BJ (cell line): ENCODE measurements at regions not wholly inside any gene's neighbourhood (a gene's known extent, or its start where the extent isn't known, plus 50 kb on each side); places are given as distances from the start of the nearest gene placed in this dataset.

Experiments
- CTCF ChIA-PET: fragments of 350-600 bp; formaldehyde crosslinking; extraction: SDS; loops from one replicate; lab custom pipeline; 2021; ENCODE audit warnings: antibody characterized with exemption, inconsistent platforms; lab: Yijun Ruan, JAX
- POLR2A ChIA-PET: fragments of 300-600 bp; sonication (Branson Sonifier 250); formaldehyde crosslinking; extraction: SDS; loops from one replicate; lab custom pipeline; 2021; ENCODE audit warnings: antibody characterized with exemption; lab: Charles Lee
- DNase-seq: peaks from one replicate; pipeline ENCODE4 v3.0.0-alpha.2; 2011; ENCODE audit warnings: low read depth
- H3K27me3 ChIP-seq: 2 replicates; pipeline ENCODE4 v1.6.0; 2011; ENCODE audit warnings: low read length; ENCODE audit not compliant: control insufficient read depth, insufficient read depth
- H3K36me3 ChIP-seq: 2 replicates; pipeline ENCODE4 v1.5.1; 2011; ENCODE audit warnings: low read length; ENCODE audit not compliant: control insufficient read depth, insufficient read depth
- H3K4me3 ChIP-seq: 2 replicates; pipeline ENCODE4 v1.5.1; 2011; ENCODE audit warnings: low read depth, mild to moderate bottlenecking, control low read depth, low read length
- TF ChIP-seq, protein P1 (sequence below): IDR thresholded peaks from 2 replicates; pipeline ENCODE4 v1.5.1; 2011; ENCODE audit warnings: low read depth, mild to moderate bottlenecking, control low read depth, inconsistent platforms, low read length, moderate library complexity; ENCODE audit not compliant: insufficient read depth

DNA sequence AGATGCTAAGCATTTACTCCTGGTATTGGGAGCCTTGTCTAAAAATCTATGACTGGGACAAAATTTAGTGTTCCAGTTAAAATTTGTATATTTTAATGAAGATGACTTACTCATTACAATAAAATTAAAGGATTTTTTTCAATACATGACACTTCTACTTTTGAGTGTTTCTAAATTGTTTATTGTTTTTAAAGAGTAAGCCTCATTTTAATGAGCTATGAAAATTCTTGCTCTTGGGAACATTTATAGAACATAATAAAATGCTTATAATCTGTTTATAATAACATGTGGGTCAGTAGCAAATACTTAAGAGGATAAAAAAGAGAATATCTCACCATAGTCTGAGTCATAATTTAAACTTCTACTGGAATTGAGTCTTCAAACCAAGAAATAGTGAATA, 149.5 kb downstream of the PLCE1 start:
- ChIA-PET POLR2A (no interaction called here), CTCF (no interaction called here)
- TF ChIP-seq, protein P1, sequence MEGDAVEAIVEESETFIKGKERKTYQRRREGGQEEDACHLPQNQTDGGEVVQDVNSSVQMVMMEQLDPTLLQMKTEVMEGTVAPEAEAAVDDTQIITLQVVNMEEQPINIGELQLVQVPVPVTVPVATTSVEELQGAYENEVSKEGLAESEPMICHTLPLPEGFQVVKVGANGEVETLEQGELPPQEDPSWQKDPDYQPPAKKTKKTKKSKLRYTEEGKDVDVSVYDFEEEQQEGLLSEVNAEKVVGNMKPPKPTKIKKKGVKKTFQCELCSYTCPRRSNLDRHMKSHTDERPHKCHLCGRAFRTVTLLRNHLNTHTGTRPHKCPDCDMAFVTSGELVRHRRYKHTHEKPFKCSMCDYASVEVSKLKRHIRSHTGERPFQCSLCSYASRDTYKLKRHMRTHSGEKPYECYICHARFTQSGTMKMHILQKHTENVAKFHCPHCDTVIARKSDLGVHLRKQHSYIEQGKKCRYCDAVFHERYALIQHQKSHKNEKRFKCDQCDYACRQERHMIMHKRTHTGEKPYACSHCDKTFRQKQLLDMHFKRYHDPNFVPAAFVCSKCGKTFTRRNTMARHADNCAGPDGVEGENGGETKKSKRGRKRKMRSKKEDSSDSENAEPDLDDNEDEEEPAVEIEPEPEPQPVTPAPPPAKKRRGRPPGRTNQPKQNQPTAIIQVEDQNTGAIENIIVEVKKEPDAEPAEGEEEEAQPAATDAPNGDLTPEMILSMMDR = no peak
- no peaks in the 10 kb centered on the region for H3K27me3 ChIP-seq
- H3K4me3 ChIP-seq = no peak overlapping the region
- no peaks in the 10 kb centered on the region for H3K36me3 ChIP-seq
- DNase-seq = no peak

DNA sequence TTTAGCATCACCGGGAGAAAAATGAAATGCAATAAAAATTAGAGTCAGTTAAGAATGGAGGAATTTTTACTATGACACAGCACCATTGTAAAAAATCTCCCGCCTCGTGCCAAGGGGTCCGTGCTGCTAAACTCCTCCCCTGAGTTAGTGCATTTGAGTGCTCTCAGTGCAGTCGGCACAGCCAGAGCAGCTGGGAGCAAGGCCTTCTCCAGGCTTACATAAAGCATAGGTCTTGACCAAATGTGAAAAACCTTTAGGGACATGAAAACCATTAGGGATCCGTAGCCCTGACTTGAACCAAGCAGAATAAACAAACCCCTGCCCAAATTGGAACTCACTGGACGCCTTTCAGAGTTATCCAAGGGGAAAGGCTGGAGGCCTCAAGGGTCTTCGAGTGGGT, 152.6 kb downstream of the PLCE1 start:
- no peak for DNase-seq
- ChIA-PET POLR2A (no interaction called here), CTCF (no interaction called here)
- Histone ChIP-seq H3K36me3 (no peaks in the 10 kb centered on the region), H3K27me3 (no peaks in the 10 kb centered on the region), H3K4me3 (no peak overlapping the region)
- TF ChIP-seq, protein P1 = no peak

DNA sequence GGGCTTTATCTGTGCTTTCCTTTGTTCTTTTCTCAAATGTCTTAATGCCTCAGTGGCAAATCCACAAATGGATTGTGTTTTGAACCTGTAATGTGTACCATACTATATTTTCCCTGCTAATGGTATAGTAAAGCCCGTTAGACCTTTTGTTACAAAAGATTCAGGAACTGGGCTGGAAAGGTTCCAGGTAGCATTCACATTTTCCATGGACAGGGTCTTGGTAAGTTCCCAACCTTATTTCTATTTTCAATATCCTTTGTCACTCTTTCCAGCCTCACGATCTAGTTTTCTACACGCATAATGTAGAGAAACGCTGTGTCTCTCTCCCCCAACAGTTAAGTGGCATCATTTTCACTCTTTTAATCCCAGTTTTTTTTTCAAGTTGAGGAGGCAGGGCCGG, 153.0 kb downstream of the PLCE1 start:
- no peak overlapping the region for H3K4me3 ChIP-seq
- H3K27me3 ChIP-seq = no peaks in the 10 kb centered on the region
- H3K36me3 ChIP-seq = no peaks in the 10 kb centered on the region
- TF ChIP-seq, protein P1 = no peak
- CTCF ChIA-PET = no interaction called here
- no peak for DNase-seq
- POLR2A ChIA-PET = no interaction called here

DNA sequence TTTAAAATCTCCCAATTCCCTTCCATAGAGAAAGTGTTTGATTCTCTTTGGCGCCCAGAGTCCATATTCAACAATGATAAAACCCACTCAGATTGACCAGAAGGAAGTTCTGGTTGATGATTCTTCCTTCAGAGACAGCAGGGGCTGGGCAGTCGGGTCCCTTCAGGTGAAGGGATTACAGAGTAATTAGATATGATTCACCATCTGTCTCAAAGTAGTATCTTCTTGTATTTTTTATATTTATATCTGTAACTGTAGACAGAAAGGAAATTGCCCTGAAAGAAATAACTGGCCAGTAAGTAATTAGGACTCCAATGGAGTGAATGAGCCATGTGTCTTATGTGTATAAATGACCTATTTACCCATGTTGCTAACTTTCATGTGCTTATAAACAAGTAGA, 156.0 kb downstream of the PLCE1 start:
- ChIA-PET CTCF (no interaction called here), POLR2A (no interaction called here)
- DNase-seq = no peak
- H3K27me3 ChIP-seq = no peaks in the 10 kb centered on the region
- no peaks in the 10 kb centered on the region for H3K36me3 ChIP-seq
- H3K4me3 ChIP-seq = no peak overlapping the region
- TF ChIP-seq, protein P1 = no peak

DNA sequence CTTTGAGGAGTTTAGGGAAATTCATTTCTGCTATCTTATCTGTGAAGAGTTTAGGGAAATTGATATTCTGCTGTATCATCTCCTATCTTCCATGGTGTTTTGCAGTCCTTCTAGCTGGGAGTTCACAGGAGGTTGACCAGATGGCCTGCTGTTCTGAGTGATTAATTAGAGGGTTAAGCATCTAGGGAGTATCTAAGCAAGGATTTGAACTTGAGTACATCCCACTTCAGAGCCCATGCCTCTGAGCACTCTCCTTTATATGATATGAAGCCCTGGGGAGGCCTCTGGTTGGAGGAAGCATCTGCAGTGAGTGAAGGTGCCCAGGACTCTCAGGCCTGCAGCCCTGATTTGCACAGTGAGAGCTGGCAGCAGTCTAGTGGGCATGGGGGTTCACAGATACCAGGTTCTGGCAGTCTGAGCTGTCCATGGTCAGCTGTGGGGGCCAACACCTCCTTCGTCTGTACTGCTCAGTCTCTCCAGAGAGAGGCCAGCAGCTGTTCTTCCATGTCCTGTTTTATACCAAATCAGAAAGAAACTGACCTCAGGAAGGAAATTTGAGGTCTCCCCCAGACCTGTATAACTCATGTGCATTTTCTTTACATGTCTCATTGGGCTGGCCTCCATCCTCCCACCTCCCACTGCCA, 156.9 kb downstream of the PLCE1 start:
- Histone ChIP-seq H3K4me3 (no peak overlapping the region), H3K36me3 (no peaks in the 10 kb centered on the region), H3K27me3 (no peaks in the 10 kb centered on the region)
- TF ChIP-seq, protein P1 = no peak
- POLR2A ChIA-PET = interaction anchor here (0.6 kb wide), 2 partner anchors 66 to 74 kb away, joined by 3 to 4 read pairs; no protein-coding TSS in a partner anchor
- no peak for DNase-seq
- CTCF ChIA-PET = interaction anchor here (1.0 to 1.2 kb wide), 2 partner anchors 16 to 54 kb away, joined by 3 read pairs; no protein-coding TSS in a partner anchor
